Stimulated activated CD8-positive, alpha-beta memory T cell treated with anti-CD3 and anti-CD28 coated beads, Interleukin-7, amount 100 ng/mL, for 4 hours (primary cell): ENCODE measurements at regions not wholly inside any gene's neighbourhood (a gene's known extent, or its start where the extent isn't known, plus 50 kb on each side); places are given as distances from the start of the nearest gene placed in this dataset.
"Not testable (repeated sequence)": the region's sequence is repeated elsewhere in the genome, so short reads cannot be mapped to it uniquely, and the experiment has no call there.

Source experiments
- DNase-seq, 2 donors: peaks; one replicate each; pipeline ENCODE4 v3.0.0-alpha.2; 2020; ENCODE audit warnings: low read depth in 2 of 2

DNA sequence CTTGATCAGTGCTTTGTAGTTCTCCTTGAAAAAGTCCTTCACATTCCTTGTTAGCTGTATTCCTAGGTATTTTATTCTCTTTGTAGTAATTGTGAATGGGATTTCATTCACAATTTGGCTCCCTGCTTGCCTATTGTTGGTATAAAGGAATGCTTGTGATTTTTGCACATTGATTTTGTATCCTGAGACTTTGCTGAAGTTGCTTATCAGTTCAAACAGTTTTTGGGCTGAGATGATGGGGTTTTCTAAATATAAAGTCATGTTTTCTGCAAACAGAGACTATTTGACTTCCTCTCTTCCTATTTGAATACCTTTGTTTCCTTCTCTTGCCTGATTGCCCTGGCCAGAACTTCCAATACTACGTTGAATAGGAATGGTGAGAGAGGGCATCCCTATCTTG, 462.5 kb upstream of the GCFC2 start:
- not testable (repeated sequence) for DNase-seq

DNA sequence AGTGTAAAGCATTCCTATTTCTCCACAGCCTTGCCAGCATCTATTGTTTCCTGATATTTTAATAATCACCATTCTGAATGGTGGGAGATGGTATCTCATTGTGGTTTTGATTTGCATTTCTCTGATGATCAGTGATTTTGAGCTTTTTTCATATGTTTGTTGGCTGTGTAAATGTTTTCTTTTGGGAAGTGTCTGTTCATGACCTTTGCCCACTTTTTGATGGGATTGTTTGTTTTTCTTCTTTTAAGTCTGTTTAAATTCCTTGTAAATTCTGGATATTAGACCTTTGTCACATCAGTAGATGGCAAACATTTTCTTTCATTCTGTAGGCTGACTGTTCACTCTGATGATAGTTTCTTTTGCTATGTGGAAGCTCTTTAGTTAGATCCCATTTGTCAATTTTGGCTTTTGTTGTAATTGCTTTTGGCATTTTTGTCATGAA, 461.5 kb upstream of the GCFC2 start:
- DNase-seq, result not testable (repeated sequence)

DNA sequence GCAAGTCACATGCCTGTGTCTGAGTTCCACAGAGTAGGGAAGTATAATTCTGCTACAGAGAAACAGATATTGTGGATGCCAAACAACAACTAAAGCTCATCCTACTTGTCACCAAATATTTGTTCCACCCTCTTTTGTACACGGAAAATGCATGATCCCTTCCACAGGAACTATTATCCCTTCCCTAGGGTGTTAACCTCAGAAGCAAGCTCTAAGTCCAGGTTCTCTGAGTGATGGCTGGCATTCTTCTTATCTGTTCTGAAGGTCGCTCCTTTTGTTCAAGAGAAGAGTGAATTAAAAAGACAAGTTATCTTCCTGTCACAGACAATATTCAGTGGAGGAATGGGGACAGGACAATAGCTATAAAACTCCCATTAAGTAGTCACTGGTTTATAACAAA, 460.1 kb upstream of the GCFC2 start:
- no peak for DNase-seq

DNA sequence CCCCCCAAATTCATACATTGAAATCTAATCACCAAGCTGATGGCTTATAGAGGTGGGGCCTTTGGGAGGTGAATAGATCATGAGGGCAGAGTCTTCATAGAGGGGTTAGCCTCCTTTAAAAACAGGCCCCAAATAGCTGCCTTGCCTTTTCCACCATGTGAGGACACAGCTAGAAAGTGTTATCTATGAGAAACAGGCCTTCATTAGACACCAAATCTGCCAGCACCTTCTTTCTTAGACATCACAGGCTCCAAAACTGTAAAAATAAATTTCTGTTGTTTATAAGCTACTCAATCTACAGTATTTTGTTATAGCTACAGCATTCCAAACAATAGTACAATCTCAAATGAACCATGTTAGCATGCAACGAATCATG, 459.3 kb upstream of the GCFC2 start:
- DNase-seq, result no peak

DNA sequence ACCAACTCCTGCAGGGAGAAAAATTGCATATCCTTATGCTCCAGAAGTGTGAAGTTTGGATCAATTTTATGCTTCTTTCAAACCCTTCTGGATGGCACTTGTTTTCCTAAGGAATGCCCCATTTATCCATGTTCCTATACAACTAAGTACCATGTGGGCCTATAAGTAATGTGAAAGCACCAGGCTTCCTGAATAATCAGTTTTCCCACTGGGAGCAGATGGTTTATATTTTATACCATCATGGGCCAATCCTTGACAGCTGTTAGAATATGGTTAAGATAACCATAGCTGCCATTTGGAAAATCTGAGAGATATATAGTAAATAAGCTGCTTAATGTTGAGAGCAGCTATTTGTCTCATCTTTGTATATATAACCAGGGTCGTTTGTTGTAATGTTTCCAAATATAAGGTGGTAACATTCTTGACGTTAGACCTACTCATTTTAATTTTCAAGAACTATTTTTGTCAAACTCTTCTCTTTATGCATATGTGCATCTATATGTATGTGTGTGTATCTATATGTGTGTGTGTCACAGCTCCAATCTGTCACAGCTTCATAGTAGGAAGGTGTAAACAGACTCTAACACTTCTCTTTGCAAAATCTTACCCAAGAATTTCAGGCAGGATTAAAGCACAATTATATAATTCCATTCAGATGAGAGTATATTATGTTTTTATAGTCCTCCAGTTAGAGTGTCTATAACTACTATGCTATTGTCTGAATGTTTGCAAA, 458.7 kb upstream of the GCFC2 start:
- DNase-seq, result no peak

DNA sequence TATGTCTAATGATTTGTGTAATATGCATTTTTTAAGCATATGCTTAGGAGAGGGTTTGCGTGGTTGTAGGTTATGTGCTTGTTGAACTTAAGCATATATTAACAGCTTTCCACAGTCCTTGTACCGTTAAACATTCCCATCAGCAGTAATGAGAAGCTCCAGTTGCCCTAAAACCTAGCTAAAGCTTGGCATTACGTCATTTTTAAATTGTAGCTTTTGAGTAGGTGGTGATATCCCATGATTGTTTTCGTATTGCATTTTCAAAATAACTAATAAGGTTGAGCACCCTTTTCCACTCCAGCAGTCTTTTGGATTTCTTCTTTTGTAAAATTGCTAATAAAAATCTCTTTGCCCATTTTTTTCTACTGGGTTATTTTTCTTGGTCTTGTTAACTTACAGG, 453.1 kb upstream of the GCFC2 start:
- DNase-seq, result no peak

DNA sequence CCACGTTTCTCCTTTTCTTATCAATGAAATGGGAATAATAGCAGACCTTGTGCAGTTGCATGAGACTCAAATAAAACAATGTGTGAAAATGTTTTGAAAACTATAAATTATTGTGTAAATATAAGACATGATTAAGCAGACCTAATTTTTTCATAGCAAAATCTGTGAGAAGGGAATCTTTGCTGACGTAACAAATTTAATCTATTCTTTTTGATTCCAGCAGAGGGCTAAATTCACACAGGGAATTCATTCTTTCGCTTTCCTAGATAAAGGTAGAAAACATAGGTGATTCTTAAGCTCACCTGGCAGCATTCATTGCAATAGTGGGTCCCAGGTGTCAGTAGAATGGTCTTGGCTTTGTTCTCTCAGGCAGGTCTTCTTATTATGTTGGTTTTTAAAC, 450.0 kb upstream of the GCFC2 start:
- no peak for DNase-seq

DNA sequence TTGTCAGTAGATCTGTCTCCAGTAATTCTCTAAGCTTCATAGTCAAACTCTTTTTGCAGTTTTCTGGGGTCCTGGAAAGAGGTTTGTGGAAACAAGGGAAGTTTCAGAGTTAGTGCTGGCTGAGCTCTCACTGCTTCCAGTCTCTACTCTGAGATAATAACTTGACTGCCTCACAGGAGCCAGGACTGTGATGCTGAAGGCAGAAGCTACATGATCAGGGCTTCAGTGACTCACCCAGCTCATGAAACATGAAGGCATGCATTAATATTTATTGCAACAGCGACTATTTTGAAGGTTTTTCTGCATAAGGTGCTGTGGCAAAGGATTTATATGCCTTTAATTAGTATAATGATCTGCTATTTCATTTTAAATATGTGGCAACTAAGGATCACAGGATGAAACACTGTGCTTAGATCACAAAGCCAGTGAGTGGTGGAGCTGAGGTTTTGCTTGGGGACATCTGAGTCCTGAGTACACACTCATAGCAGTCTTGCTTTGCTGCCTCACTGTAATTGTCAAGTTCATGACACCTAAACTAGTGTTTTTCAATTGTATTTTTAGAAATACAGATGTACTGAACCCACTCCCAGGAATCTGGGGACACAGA, 448.4 kb upstream of the GCFC2 start:
- DNase-seq, result no peak

DNA sequence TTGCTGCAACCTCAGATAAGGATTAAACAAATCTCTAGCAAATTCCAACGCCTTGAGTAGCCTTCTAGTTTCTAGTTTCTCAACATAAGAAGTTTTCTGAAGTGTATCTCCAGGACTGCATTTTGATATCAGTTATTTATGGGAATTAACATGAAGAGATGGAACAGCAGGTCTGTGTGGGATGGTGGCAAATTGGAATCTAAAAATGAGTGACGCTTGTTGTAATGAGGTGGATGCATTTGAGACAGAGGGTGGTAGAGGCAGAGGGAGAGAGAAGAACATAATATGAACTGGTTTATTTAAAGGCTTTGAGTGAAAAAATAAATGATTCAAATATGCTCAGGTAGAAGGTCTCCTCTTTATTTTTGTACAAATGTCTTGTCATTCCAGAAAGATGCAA, 446.8 kb upstream of the GCFC2 start:
- DNase-seq, result no peak

DNA sequence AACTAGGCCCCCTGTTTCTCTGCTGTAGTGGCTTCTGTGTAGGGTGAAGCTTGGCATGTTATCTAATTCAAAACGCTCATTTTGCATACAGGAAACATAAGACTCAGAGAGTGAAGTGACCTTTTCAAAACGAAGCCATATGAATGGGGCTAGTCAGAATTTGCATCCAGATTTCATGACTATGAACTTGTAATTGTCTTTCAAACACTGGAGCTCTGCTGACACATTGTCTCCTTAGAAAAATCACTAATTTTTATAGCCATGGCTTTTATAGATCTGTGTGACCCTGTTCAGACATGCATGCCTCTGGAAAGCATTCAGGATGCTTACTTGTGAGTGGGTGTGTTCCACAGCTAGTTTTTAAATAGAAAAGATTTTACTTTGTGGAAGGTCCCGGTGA, 444.3 kb upstream of the GCFC2 start:
- DNase-seq, result no peak

DNA sequence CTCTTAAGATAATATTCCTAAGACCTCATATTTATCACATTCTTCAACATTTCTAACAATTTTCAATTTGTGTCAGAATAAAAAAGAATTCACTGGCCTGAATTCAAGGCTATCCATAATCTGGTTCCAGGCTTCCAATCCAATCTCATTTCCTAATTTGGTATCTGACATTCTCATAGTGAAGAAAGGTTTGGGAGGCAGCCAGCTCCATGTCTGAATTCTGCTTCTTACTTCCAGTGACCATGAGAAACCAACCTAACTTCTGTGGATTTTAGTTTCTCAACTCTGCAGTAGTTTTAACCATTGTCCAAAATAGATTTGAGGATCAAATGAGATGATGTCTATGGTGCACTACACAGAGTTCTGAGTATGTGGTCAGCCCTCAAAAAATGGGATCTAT, 439.1 kb upstream of the GCFC2 start:
- no peak for DNase-seq

DNA sequence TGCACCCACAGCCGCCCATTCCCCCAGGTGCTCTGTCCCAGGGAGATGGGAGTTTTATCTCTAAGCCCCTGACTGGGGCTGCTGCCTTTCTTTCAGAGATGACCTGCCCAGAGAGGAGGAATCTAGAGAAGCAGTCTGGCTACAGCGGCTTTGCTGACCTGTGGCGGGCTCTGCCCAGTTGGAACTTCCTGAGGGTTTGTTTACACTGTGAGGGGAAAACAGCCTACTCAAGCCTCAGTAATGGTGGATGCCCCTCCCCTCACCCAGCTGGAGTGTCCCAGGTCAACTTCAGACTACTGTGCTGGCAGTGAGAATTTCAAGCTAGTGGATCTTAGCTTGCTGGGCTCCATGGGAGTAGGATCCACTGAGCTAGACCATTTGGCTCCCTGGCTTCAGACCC, 428.6 kb upstream of the GCFC2 start:
- not testable (repeated sequence) for DNase-seq

DNA sequence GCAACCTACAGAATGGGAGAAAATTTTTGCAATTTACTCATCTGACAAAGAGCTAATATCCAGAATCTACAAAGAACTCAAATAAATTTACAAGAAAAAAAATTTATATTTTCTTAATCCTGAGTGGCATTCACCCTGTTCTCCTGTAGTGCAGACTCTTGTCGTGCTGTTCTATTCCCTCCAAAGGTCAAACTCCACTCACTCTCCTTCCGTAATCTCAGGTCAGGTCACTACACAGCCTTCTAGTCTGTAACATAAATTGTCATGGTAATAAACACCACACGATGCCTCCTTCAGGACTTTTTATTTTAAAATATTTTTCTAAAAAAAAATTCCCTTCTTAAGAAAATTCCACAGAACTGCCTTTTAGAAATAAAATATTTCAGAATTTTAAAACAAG, 417.9 kb upstream of the GCFC2 start:
- DNase-seq, result no peak

DNA sequence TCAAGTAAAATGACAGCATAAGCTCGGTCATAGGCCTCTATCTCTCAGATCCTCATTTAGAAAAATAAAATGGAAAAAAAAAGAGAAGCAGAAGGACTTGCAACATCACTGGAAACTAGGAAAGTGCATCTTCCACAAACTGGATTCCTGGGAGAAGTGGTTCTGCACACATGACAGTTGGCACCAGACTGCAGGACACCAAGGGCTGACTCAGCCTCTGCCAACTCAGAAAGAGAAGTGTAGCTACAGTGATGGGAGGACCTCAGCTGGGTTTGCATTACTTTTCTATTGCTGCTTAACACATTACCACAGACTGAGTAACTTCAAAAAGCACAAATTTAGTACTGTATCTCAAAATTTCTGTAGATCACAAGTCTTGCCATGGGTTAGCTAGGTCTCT, 409.5 kb upstream of the GCFC2 start:
- no peak for DNase-seq

DNA sequence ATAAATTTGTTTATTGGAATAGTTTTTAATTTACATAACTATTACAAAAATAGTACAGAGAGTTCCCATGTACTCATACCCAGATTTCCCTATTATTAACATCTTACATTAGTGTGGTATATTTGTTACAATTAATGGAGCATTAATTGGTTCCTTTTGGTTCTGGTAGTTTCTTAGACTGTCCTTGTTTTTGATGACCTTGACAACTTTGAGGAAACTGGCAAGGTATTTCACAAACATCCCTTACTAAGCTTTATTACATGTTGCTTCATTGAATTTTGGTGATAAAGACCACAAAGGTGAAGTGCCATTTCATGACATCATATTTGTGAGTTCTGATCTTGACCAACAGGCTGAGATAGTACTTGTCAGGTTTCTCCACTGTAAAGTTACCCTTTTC, 379.0 kb upstream of the GCFC2 start:
- no peak for DNase-seq

DNA sequence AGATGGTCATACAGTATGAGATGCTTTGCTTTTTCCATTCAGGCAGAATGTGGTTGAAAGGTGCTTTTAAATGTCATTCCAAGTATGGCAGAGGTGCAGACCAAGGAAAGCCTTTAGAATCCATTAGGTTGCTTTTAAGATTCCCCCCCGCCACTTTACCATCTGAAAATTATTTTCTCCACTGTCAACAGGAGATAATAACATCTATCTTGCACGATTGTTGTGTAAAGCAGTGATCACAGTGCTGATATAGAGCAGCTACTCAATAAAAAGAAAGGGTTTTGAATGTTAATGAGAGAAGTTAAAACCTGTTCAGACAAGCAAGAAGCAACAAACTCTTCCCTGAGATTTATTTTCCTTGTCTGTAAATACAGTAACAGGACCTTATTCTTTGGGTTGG, 372.5 kb upstream of the GCFC2 start:
- DNase-seq, result no peak

DNA sequence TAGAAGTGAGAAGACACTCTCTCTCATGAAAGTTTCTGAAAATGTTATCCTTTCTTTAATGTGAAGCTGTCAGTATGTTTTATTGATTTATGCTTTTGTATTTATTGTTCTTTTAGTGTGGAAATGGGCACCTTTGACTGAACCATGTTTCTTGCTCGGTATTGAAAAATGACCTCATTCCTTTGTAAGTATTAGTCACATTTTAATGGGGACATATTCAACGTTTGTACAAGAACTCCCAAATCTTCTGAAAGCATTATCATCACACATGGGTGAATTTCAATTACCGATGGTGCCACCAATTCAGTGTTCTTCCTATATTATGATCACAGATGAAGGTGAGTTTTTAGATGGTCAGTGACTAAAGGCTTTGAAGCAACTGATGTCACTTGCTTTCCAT, 371.8 kb upstream of the GCFC2 start:
- DNase-seq, result no peak

DNA sequence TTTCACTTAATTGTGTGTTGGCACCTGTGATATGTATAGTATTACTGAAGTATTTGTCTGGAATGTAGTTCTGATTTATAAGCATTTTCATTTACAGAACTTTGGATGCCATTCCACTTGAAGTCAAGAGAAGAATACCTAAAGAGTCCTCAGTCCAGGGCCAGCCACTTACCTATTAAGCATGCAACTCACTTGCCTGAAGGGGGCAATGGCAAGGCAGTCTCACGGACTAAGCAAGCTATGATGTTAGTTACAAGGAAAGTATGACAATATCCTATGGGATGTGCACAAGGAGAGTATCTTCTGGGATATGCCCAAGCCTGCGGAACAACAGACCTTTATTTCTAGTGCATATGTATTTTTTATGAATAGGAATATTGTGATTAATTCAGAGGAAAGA, 369.4 kb upstream of the GCFC2 start:
- no peak for DNase-seq

DNA sequence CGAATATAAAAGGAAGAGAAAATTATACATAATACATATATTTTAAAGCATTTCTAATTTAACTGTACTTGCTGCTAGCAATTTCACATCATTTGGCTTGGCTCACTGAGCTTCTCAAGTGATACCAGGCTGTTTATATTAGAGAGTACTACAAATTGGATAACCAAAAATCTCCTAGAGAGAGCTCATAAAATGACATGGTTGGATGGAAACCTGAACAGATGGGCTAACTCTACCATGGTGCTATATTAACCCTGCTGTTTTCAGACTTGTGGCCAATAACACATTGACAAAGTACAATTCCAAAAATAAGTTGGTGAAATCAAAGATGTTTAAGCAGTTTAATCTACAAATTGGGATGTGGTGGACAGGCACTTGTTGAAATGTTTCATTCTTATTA, 364.4 kb upstream of the GCFC2 start:
- no peak for DNase-seq

DNA sequence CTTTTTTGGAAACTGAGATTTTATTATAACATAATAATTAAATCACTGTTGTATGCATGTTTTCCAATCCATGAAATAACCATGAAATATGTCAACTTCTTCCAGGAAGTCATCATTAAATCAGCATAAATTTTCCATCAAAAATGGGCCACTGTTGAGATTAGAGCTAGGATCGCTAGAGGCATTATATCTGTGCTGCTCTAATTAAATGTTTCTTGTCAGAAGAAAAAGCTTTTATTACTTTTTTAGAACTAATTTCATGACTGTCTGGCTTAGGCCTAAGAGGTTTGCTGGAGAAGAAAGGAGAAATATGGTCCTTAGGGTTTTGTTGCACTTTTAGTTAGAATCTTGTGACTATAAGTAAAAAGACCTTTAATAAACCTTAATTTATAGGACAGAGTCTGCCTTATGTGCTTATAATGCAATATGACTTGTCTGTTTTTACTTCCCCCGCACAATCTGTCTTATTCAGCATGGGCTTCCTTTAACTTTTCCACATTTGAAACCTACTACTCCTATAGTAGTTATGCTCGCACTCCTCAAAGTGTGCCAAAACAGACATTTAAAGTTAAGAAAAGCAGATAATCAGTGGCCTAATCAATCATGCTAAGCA, 363.4 kb upstream of the GCFC2 start:
- no peak for DNase-seq

DNA sequence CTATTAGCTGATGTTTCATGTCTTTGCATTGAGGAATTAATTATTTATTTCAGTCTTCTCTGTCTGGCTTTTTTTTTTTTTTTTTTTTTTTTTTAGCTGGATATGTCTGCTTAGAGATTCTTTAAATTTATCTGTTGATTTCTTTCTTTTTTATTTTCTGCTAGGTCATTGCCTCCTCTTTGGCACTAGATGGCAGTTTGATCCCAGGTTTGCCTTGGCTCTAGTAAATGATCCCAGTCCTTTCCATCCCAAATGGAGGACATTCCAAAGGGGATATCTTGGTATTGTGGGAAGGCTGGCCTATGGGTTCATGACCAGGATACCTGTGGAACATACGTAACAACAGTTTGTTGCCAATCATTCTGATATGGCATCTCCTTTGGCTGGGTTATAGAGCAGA, 339.5 kb upstream of the GCFC2 start:
- no peak for DNase-seq

DNA sequence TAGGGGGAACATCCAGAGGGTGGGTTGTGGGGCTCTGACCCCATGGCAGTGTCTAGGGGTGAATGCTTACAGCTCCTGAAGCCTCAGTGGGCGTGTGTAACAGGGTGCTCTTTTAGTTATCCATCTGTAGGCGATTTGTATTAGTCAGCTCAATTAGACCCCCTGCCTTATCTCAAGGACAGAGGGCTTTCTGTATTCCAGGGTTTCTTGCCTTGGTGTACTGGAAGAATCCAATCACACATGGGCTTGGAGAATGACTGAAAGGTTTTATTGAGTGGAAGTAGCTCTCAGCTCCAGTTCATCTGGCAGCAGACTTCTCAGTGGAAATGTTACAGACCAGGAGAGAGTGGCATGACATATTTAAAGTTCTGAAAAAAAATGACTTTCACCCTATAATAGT, 334.0 kb upstream of the GCFC2 start:
- DNase-seq, result no peak

DNA sequence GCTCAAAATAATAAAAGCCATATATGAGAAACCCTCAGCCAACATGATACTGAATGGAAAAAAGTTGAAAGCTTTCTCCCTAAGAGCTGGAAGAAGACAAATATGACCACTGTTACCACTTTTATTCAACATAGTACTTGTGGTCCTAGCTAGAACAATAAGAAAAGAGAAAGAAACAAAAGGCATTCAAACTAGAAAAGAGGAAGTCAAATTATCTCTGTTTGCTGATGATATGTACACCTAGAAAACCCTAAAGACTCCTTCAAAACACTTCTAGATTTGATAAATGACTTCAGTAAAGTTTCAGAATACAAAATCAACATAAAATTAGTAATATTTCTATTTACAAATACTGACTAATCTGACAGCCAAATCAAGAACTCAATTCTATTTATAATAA, 328.8 kb upstream of the GCFC2 start:
- no peak for DNase-seq

DNA sequence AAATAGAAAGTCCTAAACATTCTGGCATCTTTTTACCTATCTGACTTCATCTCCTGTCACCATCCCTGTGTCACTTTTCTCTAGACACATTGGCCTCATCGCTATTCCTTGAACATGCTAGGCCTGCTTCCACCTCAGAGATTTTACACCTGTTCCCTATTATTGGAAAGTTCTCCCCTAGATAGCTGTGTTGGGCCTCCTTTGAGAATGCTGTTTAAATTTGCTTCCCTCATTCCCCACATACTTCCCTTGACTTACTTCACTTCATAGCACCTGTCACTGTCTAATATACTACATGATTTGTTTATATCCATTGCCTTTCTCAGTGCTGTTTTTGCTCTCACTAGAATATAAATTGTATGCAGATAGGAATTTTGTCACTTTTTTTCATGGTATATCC, 317.0 kb upstream of the GCFC2 start:
- DNase-seq, result no peak
